ENCODE measurements at regions not wholly inside any gene's neighbourhood (a gene's known extent, or its start where the extent isn't known, plus 50 kb on each side); places are given as distances from the start of the nearest gene placed in this dataset.
"Not testable (repeated sequence)": the region's sequence is repeated elsewhere in the genome, so short reads cannot be mapped to it uniquely, and the experiment has no call there.

DNA sequence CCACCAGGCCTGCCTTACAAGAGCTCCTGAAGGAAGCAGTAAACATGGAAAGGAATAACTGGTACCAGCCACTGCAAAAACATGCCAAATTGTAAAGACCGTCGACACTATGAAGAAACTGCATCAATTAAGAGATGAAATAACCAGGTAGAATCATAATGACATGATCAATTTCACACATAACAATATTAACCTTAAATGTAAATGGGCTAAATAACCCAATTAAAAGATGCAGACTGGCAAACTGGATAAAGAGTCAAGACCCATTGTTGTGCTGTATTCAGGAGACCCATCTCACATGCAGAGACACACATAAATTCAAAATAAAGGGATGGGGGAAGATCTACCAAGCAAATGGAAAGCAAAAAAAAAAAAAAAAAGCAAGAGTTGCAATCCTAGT, 179.0 kb upstream of the ETV3 start:
- DNase-seq: not testable (repeated sequence)

DNA sequence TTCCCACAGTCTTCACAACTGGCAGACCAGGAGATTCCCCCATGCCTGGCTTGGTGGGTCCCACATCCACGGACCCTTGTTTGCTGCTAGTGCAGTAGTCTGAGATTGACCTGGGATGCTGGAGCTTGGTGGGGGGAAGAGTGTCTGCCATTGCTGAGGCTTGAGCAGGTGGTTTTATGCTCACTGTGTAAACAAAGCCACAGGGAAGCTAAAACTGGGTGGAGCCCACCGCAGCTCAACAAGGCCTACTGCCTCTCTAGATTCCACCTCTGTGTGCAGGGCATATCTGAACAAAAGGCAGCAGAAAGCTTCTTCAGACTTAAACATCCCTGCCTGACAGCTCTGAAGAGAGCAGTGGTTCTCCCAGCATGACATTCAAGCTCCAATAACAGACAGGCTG, 177.3 kb upstream of the ETV3 start:
- no peak for DNase-seq

DNA sequence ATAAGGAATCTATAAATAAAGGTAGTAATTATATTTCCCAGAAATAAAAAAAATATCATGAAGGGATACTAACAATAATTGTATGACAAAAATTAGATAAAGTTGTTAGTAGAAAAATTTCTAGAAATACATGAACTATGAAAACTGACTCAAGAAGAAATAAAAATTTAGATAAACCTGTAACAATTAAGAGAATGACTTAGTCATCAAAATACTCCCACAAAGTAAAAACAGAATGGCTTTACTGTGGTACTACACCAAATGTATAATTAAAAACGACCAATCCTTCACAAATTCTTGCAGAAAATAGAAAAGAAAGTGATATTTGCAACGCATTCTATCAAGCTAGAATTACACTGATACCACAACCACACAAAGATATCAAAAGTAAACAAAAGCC, 176.2 kb upstream of the ETV3 start:
- no peak for DNase-seq

DNA sequence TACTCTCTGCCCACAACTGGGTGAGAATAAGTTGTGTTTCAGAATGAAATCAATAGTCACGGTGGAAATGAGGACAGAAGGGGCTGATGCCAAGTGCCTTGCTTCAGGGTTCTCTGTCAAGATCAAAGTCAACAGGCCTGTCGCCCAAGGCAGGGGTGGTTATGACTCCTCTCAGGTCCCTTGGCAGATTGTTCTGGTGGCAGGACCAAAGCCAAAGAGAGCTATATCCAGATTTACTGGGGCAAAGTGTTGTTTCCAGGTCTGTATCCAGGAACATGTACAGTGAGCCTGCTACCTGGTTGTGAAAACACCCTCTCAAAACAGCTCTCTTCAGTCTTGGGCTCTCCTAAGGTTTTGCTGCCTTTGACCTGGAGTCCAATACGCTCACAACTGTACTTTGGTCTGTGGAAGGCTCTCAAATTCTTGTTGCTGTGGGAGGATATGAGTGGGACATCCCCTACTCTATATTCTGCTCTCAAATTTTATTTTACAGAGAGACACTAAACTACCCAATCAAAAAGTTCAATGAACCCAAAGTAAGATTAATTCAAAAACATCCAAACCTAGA, 175.1 kb upstream of the ETV3 start:
- DNase-seq: no peak

DNA sequence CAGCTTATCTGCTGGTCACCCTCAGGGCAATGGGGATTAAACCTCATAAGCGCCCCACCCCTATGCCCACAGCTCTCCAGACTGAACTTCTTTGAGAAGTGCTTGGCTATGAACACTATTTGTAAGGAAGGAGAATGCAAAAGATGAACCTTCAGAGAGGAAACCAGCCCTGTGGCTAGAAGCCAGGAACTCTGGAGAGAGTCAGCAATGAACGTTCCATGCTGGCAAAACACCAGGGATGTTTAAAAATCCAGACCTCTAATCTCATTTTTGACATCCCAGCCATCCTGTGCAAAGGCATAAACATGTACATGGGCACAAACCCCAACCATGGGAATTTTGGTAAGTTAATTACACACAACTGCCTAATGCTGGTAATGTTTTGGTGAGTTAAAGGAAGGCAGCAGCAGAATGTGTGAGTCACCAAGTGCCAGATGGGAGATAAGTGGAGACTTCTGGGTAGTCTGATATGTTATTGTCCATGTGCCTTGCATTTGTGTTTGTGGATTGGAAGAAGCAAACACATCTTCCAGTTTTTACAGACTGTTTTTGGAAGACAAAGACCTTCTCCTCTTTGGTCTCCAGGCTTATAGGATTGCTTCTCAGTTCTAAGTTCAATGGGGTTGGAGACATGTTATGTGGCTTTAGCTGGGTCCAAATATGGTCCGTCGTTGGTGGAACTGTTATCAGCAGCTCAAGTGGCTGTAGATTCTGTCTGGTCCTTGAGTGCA, 174.1 kb upstream of the ETV3 start:
- DNase-seq: no peak

DNA sequence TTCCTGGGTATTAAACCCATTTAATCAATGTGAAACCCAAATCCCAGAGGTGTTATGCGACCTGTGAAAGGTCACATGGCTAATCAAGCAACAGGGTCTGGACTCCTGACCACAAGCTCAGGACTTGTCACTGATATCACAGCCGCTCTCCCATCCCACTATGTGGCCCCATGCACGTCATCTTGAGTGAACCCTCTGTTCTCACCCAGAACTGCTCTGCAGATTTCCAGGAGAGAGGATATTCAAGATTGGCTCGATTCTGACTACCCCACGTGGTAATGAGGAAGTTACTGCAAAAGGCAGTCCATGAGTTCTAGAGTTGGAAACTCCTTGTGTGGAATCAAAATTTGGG, 173.5 kb upstream of the ETV3 start:
- DNase-seq: no peak

DNA sequence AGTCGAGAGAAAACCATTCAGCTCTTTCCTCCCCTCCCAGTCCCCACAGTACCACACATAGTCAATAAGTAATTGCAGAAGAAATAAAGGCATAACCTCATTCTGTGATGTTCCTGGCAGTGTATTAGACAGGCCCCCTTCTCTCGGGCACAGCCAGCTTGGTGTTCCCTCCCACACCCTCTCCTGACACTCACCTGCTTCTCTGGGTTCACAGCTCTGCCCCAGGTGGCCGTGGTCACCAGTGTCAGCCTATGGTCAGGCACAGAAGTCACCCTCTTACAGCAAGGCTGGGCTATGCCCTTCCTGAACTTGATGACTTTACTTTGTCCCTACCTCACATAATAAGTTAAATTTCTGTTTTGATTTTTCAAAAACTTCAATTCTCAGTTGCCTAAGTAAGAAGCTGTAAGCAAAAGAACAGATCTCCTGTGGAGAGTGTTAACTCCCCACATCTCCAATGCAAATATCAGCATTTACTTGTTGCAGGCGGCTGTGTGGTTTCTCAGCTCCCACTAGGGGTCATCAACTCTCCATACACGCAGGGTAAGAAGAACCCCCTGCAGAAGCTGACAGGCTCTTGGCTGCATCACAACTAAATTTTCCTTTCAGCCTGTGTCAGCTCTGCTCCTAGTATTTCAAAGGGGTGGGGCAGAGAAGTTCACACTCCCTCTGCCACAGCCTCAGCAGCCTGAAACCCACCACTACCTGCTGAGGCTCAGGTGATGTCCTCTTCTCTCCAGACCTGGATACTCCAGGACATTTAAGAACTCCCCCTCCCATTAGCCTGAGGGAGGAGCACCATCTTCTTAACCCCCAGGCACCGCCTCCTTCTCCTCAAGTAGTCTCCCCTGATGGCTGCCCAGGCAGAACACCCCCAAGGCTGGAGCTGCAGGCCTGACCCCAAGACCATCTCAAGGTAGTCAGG, 172.9 kb upstream of the ETV3 start:
- DNase-seq: not testable (repeated sequence)

DNA sequence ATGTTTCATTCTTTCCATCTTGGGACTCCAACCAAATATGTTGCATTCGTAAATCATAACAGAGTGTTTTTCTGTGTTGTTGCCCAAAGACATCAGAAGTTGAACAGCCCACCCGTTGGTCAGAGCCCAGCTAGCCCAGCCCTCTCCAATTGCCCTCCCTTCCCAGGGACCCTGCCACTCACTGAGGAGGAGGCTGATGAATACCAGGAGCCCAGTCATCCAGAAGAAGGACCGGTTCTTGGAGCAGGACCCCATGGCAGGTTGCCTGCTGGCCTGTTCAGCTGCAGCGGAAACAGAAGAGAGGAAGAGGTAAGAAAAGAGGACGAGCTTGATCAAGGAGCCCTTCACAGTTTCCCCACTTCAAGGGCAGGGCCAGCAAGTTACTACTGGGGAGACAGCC, 172.2 kb upstream of the ETV3 start:
- no peak for DNase-seq

DNA sequence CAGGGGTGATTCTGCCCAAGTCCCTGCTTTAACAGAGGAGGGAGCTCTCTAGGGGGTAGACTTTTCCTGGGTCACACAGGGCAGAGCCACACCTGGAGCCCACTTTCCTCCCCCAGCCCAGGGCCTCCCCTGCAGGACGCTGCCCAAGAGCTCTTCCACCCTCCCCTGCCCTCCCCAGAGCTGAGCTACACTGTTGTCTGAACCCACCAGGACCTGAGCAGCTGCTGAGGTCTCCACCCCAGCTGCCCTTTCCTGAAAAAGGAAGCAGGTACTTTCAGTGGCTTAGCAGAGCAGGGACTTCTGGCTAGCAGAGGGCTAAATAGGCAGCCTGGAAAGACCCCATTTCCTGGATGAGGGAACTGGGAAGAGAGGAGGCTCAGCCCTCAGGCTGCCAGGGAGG, 169.3 kb upstream of the ETV3 start:
- no peak for DNase-seq

DNA sequence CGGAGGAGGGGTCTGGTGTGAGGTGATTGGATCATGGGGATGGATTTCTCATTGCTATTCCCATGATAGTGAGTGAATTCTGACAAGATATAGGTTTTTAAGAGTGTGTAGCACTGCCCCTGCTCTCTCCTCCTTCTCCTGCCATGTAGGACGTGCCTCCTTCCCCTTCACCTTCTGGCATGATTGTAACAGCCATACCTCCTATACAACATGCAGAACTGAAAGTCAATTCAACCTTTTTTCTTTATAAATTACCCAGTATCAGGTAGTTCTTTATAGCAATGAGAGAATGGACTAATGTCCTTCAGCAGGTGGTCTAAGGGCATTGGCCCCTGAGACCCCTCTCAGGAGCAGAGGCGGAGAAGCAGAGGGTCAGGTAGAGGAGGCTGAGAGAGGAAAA, 168.7 kb upstream of the ETV3 start:
- DNase-seq: no peak

DNA sequence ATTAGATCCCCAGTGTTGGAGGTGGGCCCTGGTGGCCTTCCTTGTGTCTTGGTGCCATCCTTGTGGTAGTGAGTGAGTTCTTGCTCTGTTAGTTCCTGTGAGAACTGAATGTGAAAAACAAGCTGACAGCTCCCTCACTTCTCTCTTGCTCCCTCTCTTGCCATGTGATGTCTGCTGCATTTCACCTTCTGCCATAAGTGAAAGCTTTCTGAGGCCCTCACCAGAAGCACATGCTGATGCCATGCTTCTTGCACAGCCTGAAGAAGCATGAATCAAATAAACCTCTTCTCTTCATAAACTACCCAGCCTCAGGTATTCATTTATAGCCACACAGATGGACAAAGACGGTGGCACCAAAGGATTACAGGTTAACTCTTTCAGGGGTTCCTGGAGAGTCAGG, 166.1 kb upstream of the ETV3 start:
- no peak for DNase-seq

DNA sequence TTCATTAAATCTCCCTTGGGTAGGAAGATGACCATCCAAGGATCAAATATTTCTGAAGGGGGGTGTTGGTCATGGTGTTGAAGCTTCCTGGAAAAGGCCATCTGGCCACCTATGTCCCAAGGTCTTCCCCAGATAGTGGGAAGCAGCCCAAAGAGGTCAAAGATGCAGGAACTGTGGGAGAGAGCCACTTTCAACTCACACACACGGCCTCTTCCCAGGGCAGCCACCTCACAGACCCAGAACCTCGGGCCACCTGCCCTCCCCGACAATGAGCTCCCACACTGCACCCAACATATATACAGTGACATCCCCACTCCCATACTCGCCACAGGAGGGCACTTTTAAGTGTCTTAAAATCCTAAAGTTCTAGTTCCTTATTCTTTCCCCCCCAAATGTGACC, 164.5 kb upstream of the ETV3 start:
- no peak for DNase-seq

DNA sequence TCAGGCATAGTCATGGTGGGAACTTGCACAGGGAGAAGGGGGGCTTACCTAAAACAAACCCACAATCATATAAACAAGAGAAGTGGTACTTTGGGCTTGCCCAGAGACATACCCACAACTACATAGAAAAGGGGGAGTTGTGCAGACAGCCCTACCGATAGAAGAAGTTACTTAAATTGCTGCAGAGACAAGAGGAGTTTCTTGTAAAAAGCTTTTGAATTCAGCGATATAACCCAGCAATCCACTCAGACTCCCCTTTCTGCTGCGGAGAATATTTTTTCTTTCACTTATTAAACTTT, 164.0 kb upstream of the ETV3 start:
- no peak for DNase-seq

DNA sequence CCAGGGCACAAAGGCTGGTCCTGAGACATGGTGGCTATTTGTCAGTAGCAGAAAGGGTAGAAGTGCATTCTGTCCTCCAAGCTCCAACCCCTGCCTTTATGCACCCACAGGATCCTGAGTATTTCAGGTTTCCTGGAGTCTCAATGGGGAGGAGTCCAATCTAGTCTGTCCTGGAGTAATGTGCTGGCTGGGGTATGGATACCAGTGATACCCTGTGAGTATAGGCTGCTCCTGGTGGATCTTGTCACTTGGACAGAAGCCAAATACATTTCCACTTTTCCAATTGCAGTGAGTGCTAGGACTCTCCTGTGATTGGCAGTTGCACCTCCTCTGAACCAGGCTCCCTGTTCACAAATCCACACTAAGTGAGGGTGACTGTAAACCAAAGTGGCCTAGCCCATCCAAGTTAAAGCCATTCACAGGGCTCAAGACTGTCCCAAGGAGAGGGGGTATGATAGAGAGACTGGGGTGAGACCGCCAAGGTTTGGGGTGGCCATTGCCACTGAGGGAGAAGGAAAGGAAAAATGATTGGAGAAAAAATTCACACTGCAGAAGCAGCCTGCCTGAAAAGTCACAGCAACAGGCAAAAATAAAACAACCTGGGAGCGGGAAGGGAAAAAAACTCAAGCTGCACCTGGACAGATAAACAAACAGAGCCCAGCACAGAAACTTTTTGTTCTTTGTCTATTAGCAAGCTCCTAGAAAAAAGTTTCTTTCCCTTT, 163.4 kb upstream of the ETV3 start:
- DNase-seq: no peak

DNA sequence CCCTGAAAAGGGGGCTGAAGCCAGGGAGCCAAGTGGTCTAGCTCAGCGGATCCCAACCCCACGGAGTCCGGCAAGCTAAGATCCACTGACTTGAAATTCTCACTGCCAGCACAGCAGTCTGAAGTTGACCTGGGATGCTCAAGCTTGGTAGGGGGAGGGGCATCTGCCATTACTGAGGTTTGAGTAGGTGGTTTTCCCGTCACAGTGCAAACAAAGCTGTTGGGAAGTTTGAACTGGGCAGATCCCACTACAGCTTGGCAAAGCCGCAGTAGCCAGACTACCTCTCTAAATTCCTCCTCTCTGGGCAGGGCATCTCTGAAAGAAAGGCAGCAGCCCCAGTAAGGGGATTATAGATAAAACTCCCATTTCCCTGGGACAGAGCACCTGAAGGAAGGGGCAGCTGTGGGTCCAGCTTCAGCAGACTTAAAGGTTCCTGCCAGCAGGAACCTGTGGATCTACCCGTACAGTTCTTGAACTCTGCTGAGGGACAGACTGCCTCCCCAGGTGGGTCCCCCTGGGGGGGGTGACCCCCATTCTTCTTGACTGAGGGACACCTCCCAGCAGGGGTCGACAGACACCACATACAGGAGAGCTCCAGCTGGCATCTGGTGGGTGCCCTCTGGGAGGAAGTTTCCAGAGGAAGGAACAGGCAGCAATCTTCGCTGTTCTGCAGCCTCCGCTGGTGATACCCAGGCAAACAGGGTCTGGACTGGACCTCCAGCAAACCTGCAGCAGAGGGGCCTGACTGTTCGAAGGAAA, 156.4 kb upstream of the ETV3 start:
- not testable (repeated sequence) for DNase-seq

DNA sequence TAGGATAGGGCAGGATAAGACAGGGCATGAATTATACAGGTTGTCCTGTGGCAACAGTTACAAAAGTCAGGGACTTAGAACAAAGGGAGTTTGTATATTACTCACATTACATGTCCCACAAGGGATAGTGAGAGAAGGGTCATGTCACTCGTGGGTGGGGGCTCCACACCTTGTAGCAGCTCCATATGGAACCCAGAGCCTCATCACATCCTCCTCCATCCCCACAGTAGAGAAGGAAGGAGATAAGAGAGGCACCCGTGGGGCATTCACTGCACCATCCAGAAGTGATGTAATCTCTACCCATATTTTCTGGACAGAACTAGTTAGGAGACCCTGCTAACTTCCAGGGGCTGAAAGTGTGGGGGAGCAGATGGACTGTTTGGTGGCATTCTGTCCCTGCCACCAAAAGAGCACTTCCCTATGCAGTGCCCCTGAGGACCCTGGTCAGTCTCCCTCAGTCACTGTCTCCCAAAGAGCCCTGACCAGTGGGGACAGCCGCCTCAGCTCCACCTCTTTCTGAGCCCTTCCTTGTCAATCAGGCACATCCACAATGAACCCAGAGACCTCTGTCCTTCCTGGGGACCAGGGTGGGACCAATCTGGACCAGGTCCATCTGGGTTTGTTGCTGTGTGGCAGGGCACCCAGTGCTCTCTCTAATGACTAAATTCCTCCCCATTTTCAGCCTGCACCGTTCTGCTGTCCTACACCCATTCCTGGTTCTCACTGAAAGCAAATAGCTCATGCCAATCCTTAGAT, 154.8 kb upstream of the ETV3 start:
- no peak for DNase-seq

DNA sequence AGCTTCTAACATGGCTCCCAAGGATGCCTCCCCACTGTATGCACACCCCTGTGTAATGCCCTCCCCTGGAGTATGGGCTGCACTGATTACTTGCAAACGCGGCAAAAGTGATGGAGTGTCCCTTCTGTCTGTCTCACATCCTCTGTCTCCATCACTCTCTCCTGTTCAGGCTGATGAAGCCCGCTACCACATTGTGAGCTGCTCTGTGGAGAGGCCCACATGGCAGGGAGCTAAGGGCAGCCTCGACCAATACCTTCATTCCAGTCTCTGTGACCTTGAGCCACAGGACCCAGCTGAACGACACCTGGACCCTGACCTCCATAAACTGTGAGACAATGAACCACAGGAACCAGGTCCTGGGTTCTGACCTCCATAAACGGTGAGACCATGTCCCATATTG, 154.1 kb upstream of the ETV3 start:
- DNase-seq: no peak

DNA sequence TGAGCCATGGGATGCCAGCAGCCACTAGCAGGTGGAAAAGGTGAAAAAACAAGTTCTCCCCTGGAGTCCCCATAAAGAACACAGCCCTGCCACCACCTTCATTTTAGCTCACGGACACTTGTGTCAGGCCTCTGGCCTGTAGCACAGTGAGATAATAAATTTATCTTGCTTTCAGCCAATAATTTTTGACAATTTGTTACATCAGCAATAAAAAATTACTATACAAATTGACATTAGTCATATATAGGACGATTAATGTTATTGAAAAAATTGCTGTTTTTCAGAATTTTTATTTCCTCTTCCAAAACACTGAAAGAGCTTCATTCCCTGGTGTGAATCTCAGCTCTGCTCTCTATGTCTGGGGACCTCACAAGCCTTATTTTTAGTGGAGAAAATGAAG, 152.9 kb upstream of the ETV3 start:
- no peak for DNase-seq

DNA sequence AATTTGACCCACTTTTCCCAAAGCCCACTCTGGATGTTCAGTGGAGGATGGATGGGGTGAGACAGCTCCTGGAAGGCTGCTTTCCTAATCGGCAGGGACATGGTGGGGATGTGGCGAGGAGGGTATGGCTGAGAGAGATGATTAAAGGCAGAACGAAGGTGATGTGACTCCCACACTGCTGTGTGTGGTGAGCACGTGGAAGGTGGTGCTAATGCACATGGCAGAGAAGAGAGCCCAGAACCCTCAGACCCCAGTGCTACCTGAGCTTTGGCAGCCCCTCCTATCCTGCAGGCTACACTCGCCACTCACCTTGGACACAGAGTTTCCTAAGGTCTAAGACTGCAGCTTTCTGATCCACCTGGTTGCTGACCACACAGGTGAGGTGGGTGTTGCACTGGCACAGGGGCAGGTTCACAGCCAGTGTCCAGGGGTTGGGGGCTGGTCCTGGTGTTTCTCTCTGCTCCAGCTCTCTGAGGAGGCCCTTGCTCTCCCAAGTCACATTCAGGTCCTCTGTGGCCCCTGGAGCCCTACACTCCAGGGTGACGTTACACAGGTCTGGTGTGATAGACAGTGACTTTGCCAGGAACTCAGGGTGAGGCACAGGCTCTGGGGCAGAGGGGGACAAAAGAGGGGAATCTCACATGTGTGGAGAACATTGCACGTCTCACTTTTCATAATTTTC, 151.4 kb upstream of the ETV3 start:
- DNase-seq: no peak

DNA sequence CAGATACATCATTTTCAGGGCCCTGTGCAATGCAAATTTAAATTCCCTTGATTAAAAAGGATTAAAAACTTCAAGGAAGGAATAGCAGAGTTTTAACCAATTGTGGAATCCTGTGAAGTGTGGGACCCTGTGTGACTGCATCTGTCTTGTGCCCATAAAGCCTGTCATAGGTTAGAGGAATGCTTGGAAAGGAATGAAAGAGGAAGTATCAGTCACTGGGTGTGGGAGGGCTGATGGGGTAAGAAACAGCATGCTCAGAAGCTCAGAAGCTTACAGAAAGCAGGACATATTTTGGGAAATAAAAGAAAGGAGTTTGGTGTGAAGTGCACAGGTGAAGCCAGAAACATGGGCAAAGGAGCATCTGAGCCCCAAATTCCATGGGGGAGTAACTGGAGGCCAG, 150.8 kb upstream of the ETV3 start:
- DNase-seq: no peak

DNA sequence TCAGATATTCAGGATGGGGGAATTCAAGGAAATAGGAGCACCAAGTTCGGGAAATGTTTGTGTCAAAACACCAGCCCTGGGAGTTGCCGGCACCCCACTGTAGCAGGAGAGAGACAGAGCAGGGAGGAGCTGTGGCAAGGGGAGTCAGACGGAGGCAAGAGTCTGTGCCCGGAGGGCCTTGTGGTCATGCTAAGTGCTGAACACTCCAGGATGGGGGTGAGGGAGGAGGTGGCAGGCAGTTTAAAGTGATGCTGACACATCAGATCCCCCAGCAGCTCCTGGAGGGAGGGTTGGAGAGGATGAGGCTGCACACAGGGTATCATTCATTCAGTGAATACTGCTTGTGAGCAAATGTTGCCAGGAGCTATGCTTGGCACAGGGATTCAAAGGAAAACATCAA, 150.3 kb upstream of the ETV3 start:
- DNase-seq: no peak

DNA sequence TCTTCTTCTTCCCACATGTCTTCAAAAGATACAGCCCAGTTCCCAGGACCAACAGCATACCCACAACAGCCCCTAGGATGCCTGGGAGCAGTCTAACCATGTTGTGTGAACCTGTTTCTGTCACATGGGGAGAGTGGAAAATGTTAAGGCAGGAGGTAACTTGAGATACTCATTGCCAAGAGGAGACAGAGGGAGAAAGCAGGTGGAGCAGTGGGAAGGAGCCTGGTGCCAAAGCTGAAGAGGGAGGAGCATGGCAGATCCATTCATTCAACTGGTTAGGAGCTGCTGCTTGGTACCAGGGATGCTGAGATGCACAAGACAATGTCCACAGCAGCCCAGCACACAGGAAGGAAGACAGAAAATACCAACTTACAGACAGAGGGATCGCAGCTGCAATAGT, 149.8 kb upstream of the ETV3 start:
- no peak for DNase-seq

Data from stimulated activated naive CD4-positive, alpha-beta T cell (primary cell).